ENCODE measurements at regions not wholly inside any gene's neighbourhood (a gene's known extent, or its start where the extent isn't known, plus 50 kb on each side); places are given as distances from the start of the nearest gene placed in this dataset.

DNA sequence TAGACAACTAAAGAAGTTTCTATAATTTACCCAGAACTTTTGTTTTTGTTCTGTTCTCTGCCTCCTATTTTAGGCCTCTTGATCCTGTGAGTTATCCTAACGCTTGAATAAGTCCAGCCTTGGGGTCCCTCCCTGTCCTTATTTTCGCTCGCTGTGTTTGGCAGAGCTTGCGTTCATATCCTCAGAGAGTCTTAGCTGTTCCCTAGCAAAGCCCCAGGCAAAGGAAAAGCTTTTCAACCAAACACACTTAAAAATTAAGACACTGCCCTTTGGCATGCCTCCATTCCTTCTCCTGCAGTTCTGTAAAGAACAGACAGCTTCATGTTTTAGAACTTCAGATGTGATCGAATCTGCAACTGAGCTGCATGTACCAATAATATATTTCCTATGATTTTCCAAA lies 517.2 kb downstream of the SUCLG1 start:
- no peak for TF ChIP-seq CTCF (IDR thresholded peaks at IDR 0.05; ENCODE audit: borderline replicate concordance, extremely low read depth, low read length, poor library complexity, severe bottlenecking)
- TF ChIP-seq EZH2 (IDR thresholded peaks at IDR 0.05; ENCODE audit: borderline replicate concordance, low read depth, low read length, severe bottlenecking): no peak
